ENCODE measurements at regions not wholly inside any gene's neighbourhood (a gene's known extent, or its start where the extent isn't known, plus 50 kb on each side); places are given as distances from the start of the nearest gene placed in this dataset.

DNA sequence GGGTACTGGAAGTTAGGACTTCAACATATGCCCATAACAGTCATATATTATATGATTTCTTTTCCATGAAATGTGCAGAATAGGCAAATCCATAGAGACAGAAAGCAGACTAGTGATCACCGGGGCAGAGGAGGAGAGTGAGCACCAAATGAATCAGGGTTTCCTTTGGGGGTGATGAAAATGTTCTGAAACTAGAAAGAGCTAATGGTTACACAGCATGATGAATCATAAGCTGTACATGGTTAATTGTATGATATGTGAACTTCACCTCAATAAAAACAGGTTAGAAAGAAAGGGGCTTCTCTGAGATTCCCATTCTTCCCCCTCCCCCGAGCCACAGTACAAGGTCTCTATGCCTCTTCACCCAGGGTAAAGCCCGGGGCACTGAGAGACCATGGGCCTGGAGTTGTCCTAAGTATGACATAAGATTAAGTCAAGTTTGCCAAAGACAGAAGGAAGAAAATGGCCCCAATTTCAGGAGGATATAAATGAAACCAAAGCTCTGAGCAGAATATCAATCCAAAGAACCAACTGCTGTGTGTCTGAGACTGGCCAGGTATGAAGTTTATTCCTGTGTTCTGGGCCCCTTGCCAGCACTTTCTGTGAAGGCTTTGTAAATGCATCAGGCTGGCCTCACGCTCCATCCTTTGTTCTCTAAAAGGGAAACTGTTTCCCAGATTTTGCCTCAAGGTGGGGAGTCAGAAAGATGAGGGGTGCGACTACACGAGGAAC is 243.8 kb downstream of the CDK5RAP2 start:
- no peaks in the 10 kb centered on the region for H3K9me3 ChIP-seq (ENCODE audit: low read length)
- H3K79me2 ChIP-seq (ENCODE audit: insufficient read depth, low read depth, low read length), result no peaks in the 10 kb centered on the region
- H3K4me2 ChIP-seq (ENCODE audit: low read length), result no peak overlapping the region
- no peaks in the 10 kb centered on the region for H3K4me1 ChIP-seq (ENCODE audit: insufficient read depth, low read length, poor library complexity, severe bottlenecking)
- ChIA-PET POLR2A (no interaction called here), CTCF (ENCODE audit: unreplicated experiment) (no interaction called here)
- H3K27ac ChIP-seq (ENCODE audit: low read depth, low read length, poor library complexity, severe bottlenecking), result no peak overlapping the region
- intact Hi-C loops (cut with micrococcal nuclease; ENCODE audit: unreplicated experiment), result no loop called here
- TF ChIP-seq EZH2phosphoT487 (IDR thresholded peaks at IDR 0.05; ENCODE audit: borderline replicate concordance, low read depth, low read length), result no peak
- no peak for TF ChIP-seq CTCF (conservative IDR thresholded peaks at IDR 0.05; ENCODE audit: low read length)
- H3K36me3 ChIP-seq (ENCODE audit: insufficient read depth, low read length), result no peaks in the 10 kb centered on the region
- no TSS peak for BruUV-seq (replicated peaks)
- no peaks in the 10 kb centered on the region for H3K9me2 ChIP-seq (ENCODE audit: insufficient read depth, low read length)
- no peak overlapping the region for H3K4me3 ChIP-seq (ENCODE audit: low read depth, low read length, poor library complexity, severe bottlenecking)
- H4K20me1 ChIP-seq (ENCODE audit: insufficient read depth, low read length), result no peaks in the 10 kb centered on the region
- no peak for DNase-seq (ENCODE audit: low spot score)
- no peak overlapping the region for H2AFZ ChIP-seq (ENCODE audit: low read length)

DNA sequence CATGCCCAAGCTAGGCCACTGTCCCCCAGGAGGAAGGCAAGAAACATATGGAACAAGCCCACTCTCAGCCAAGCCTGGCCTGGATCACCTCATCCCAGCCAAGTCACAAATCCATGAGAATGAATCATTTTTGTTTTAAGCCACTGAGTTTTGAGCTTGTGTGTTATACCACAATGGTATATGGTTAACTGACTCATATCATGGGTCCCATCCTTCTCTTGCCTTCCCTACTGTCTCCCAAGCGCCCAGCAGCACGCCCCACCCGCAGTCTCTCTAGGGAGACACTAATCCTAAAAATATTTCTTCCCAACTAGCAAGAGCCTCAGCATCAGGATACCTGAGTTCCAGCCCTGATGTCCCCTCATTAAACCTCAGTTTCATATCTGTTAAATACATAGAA is 248.1 kb downstream of the CDK5RAP2 start:
- Histone ChIP-seq H4K20me1 (ENCODE audit: insufficient read depth, low read length) (no peaks in the 10 kb centered on the region), H3K4me2 (ENCODE audit: low read length) (no peak overlapping the region), H3K4me1 (ENCODE audit: insufficient read depth, low read length, poor library complexity, severe bottlenecking) (no peaks in the 10 kb centered on the region), H2AFZ (ENCODE audit: low read length) (no peak overlapping the region), H3K79me2 (ENCODE audit: insufficient read depth, low read depth, low read length) (no peaks in the 10 kb centered on the region), H3K4me3 (ENCODE audit: low read depth, low read length, poor library complexity, severe bottlenecking) (no peak overlapping the region), H3K9me2 (ENCODE audit: insufficient read depth, low read length) (no peaks in the 10 kb centered on the region), H3K27ac (ENCODE audit: low read depth, low read length, poor library complexity, severe bottlenecking) (no peak overlapping the region), H3K36me3 (ENCODE audit: insufficient read depth, low read length) (no peaks in the 10 kb centered on the region), H3K9me3 (ENCODE audit: low read length) (no peaks in the 10 kb centered on the region)
- BruUV-seq (replicated peaks), result no TSS peak
- ChIA-PET POLR2A (no interaction called here), CTCF (ENCODE audit: unreplicated experiment) (no interaction called here)
- DNase-seq (ENCODE audit: low spot score), result no peak
- intact Hi-C loops (cut with micrococcal nuclease; ENCODE audit: unreplicated experiment), result no loop called here
- TF ChIP-seq EZH2phosphoT487 (IDR thresholded peaks at IDR 0.05; ENCODE audit: borderline replicate concordance, low read depth, low read length) (no peak), CTCF (conservative IDR thresholded peaks at IDR 0.05; ENCODE audit: low read length) (no peak)

DNA sequence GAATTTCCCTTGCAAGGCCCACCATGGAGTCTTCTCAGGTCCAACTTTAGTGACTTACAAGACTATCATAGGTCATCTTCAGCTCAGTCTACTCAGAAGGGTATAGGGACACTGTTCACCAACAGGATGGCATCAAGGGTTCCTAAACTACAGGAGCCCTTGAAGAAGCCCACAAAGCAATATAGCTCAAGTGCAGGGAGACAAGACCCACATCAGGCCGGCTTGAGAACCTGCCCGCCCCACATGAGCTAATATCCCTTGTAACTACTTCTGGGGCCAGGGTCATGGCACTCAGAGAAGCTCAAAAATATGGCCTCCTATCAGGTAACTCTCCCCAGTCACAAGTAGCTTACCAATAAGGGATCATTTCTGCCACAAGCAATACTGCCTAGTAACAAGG is 249.9 kb downstream of the CDK5RAP2 start:
- no peak overlapping the region for H3K4me3 ChIP-seq (ENCODE audit: low read depth, low read length, poor library complexity, severe bottlenecking)
- POLR2A ChIA-PET, result interaction anchor here (0.5 kb wide), 1 partner anchor 350 kb away, joined by 3 read pairs; no protein-coding TSS in a partner anchor
- DNase-seq (ENCODE audit: low spot score), result no peak
- no peaks in the 10 kb centered on the region for H3K9me3 ChIP-seq (ENCODE audit: low read length)
- TF ChIP-seq EZH2phosphoT487 (IDR thresholded peaks at IDR 0.05; ENCODE audit: borderline replicate concordance, low read depth, low read length) (no peak), CTCF (conservative IDR thresholded peaks at IDR 0.05; ENCODE audit: low read length) (no peak)
- intact Hi-C loops (cut with micrococcal nuclease; ENCODE audit: unreplicated experiment), result no loop called here
- no peaks in the 10 kb centered on the region for H3K9me2 ChIP-seq (ENCODE audit: insufficient read depth, low read length)
- H2AFZ ChIP-seq (ENCODE audit: low read length), result no peak overlapping the region
- no TSS peak for BruUV-seq (replicated peaks)
- CTCF ChIA-PET (ENCODE audit: unreplicated experiment), result no interaction called here
- no peaks in the 10 kb centered on the region for H3K36me3 ChIP-seq (ENCODE audit: insufficient read depth, low read length)
- H3K79me2 ChIP-seq (ENCODE audit: insufficient read depth, low read depth, low read length), result no peaks in the 10 kb centered on the region
- no peak overlapping the region for H3K4me2 ChIP-seq (ENCODE audit: low read length)
- H3K4me1 ChIP-seq (ENCODE audit: insufficient read depth, low read length, poor library complexity, severe bottlenecking), result no peaks in the 10 kb centered on the region
- no peaks in the 10 kb centered on the region for H4K20me1 ChIP-seq (ENCODE audit: insufficient read depth, low read length)
- no peak overlapping the region for H3K27ac ChIP-seq (ENCODE audit: low read depth, low read length, poor library complexity, severe bottlenecking)

All from OCI-LY7 (cell line).